IMR-90 (cell line): ENCODE measurements at regions not wholly inside any gene's neighbourhood (a gene's known extent, or its start where the extent isn't known, plus 50 kb on each side); places are given as distances from the start of the nearest gene placed in this dataset.

Experiments used
- ATAC-seq: fragments of 200-7000 bp; cut with Tn5 transposase; 2 replicates; pipeline ENCODE4 v1.9.1; 2020; ENCODE audit warnings: low read depth, mild to moderate bottlenecking, moderate library complexity
- BruUV-seq: library from RNA; stranded (reverse); fragments of 400-500 nt; replicated peaks from 2 replicates; lab custom pipeline; 2021; lab: Mats Ljungman, UMichigan
- CTCF ChIA-PET: fragments of 300-600 bp; formaldehyde crosslinking; extraction: SDS; loops from one replicate; lab custom pipeline; 2021; ENCODE audit warnings: antibody characterized with exemption; lab: Yijun Ruan, JAX
- POLR2A ChIA-PET: fragments of 300-600 bp; sonication (Branson Sonifier 250); formaldehyde crosslinking; loops from one replicate; lab custom pipeline; 2022; ENCODE audit warnings: antibody characterized with exemption; ENCODE audit not compliant: unreplicated experiment; lab: Charles Lee
- DNase-seq: peaks from one replicate; pipeline ENCODE4 v3.0.0; 2013
- H2AFZ ChIP-seq: replicated peaks from 2 replicates; pipeline ENCODE3; 2013; ENCODE audit warnings: low read length, mild to moderate bottlenecking; ENCODE audit not compliant: poor library complexity
- H2AK5ac ChIP-seq: 2 replicates; pipeline ENCODE4 v1.6.1; 2013; ENCODE audit warnings: low read depth, low read length, inconsistent platforms
- H2AK9ac ChIP-seq: replicated peaks from 2 replicates; pipeline ENCODE3; 2013; ENCODE audit warnings: mild to moderate bottlenecking, low read depth, low read length, moderate library complexity; ENCODE audit not compliant: poor library complexity
- H2BK120ac ChIP-seq: 2 replicates; pipeline ENCODE4 v1.6.1; 2013; ENCODE audit warnings: low read depth, low read length, inconsistent platforms
- H2BK15ac ChIP-seq: 3 replicates; pipeline ENCODE4 v1.6.1; 2013; ENCODE audit warnings: low read depth, low read length, inconsistent platforms
- H2BK20ac ChIP-seq: 2 replicates; pipeline ENCODE4 v1.6.1; 2013; ENCODE audit warnings: low read depth, mild to moderate bottlenecking, inconsistent platforms, low read length, moderate library complexity
- H2BK5ac ChIP-seq: 2 replicates; pipeline ENCODE4 v1.6.1; 2013; ENCODE audit warnings: mild to moderate bottlenecking, low read depth, low read length, inconsistent platforms; ENCODE audit not compliant: poor library complexity, severe bottlenecking
- H3K14ac ChIP-seq: replicated peaks from 2 replicates; pipeline ENCODE4 v1.6.1; 2013; ENCODE audit warnings: low read depth, low read length, inconsistent platforms
- H3K18ac ChIP-seq: 2 replicates; pipeline ENCODE4 v1.6.1; 2013; ENCODE audit warnings: low read depth, low read length, control low read depth
- H3K23ac ChIP-seq: 2 replicates; pipeline ENCODE4 v1.6.1; 2013; ENCODE audit warnings: low read depth, low read length, inconsistent platforms
- H3K27ac ChIP-seq: 2 replicates; pipeline ENCODE4 v1.5.1; 2013; ENCODE audit warnings: mild to moderate bottlenecking, control low read depth, low read length; ENCODE audit not compliant: insufficient read depth
- H3K27me3 ChIP-seq: 2 replicates; pipeline ENCODE4 v1.6.1; 2013; ENCODE audit warnings: low read length; ENCODE audit not compliant: control insufficient read depth, insufficient read depth
- H3K36me3 ChIP-seq: 2 replicates; pipeline ENCODE4 v1.6.1; 2013; ENCODE audit warnings: low read length, mixed read lengths; ENCODE audit not compliant: control insufficient read depth, insufficient read depth
- H3K4ac ChIP-seq: 2 replicates; pipeline ENCODE4 v1.6.1; 2013; ENCODE audit warnings: low read depth, low read length, inconsistent platforms
- H3K4me1 ChIP-seq: 2 replicates; pipeline ENCODE4 v1.6.1; 2013; ENCODE audit warnings: low read length, mixed read lengths; ENCODE audit not compliant: control insufficient read depth, insufficient read depth
- H3K4me2 ChIP-seq: 2 replicates; pipeline ENCODE4 v1.6.1; 2013; ENCODE audit warnings: low read depth, mild to moderate bottlenecking, control low read depth, low read length, moderate library complexity
- H3K4me3 ChIP-seq: 2 replicates; pipeline ENCODE4 v1.5.1; 2013; ENCODE audit warnings: low read depth, mild to moderate bottlenecking, control low read depth, low read length, moderate library complexity; ENCODE audit not compliant: insufficient read depth
- H3K56ac ChIP-seq: 2 replicates; pipeline ENCODE4 v1.6.1; 2013; ENCODE audit warnings: low read length, inconsistent platforms; ENCODE audit not compliant: insufficient read depth; ENCODE audit errors: extremely low read depth
- H3K79me1 ChIP-seq, 2 experiments: 2 replicates each; pipeline ENCODE4 v1.6.1; 2013; ENCODE audit warnings: low read length in 2 of 2, inconsistent platforms in 1 of 2, low read depth in 1 of 2
- H3K9ac ChIP-seq: 2 replicates; pipeline ENCODE4 v1.6.1; 2013; ENCODE audit warnings: low read depth, low read length, control low read depth
- H3K9me1 ChIP-seq: 2 replicates; pipeline ENCODE4 v1.6.1; 2013; ENCODE audit warnings: low read length, inconsistent platforms; ENCODE audit not compliant: insufficient read depth
- H3K9me3 ChIP-seq: 2 replicates; pipeline ENCODE4 v1.6.1; 2013; ENCODE audit warnings: low read length; ENCODE audit not compliant: control insufficient read depth, insufficient read depth
- H4K20me1 ChIP-seq: 2 replicates; pipeline ENCODE4 v1.6.1; 2013; ENCODE audit warnings: low read length, inconsistent platforms; ENCODE audit not compliant: insufficient read depth
- H4K5ac ChIP-seq: 2 replicates; pipeline ENCODE4 v1.6.1; 2013; ENCODE audit warnings: mild to moderate bottlenecking, low read depth, low read length, control low read depth
- H4K8ac ChIP-seq, 2 experiments: 2 replicates each; pipeline ENCODE4 v1.6.1; 2013; ENCODE audit warnings: low read depth in 2 of 2, low read length in 2 of 2, control low read depth in 1 of 2, inconsistent platforms in 1 of 2
- H4K91ac ChIP-seq: 2 replicates; pipeline ENCODE4 v1.6.1; 2013; ENCODE audit warnings: low read depth, low read length, inconsistent platforms; ENCODE audit not compliant: insufficient read depth
- CHD1 ChIP-seq: IDR thresholded peaks from 2 replicates; pipeline ENCODE4 v1.6.1; 2012; ENCODE audit warnings: low read depth, low read length, improper control_type of control experiment
- RAD21 ChIP-seq: IDR thresholded peaks from 2 replicates; pipeline ENCODE4 v1.6.1; 2012; ENCODE audit warnings: low read length, improper control_type of control experiment
- WGBS, 2 experiments: methylation state at CpG; one replicate each; pipeline versions ENCODE4 v1.1.5 to v1.1.7; 2013; ENCODE audit warnings: missing lambda C conversion rate in 2 of 2; ENCODE audit not compliant: insufficient read length in 1 of 2; ENCODE audit errors: extremely low coverage in 2 of 2; 5-methylcytosine and 5-hydroxymethylcytosine counted together
- dilution Hi-C: fragments of 300-500 bp; cut with HindIII; formaldehyde crosslinking; loops from one replicate; pipeline ENCODE4 v1.14.3; 2018; ENCODE audit warnings: low sequenced_read_pairs; ENCODE audit not compliant: unreplicated experiment
- in situ Hi-C: fragments of 300-500 bp; cut with MboI; formaldehyde crosslinking; loops from 3 replicates; pipeline ENCODE4 v1.14.3; 2019; ENCODE audit warnings: low sequenced_read_pairs, inconsistent platforms, mixed read lengths
- intact Hi-C: fragments of 100-400 bp; cut with micrococcal nuclease; formaldehyde crosslinking; loops from 2 replicates; pipeline ENCODE4 v1.10.0; 2022
- TF ChIP-seq, protein P1 (sequence below): conservative IDR thresholded peaks from 2 replicates; pipeline ENCODE4 v1.5.1; 2012; ENCODE audit warnings: mild to moderate bottlenecking, low read depth, low read length, improper control_type of control experiment

DNA sequence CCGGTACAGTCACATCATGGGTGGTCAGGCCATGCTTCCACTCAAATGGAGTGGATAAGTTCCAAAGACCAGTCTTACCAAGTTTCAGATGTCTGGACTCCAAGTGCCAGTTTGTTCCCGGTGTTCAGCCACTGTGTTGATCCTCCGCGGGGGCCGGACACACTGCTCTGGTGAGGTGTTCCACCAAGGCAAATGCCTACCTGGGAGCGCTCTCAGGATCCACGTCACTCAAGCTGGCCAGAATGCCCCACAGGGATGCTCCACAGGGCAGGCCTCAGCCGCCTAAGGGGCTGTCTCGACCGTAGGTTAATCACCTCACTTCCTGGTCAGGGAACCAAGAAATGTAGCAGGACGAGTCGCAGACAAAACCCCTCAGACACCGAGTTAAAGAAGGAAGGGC, 258.0 kb upstream of the GRID2 start:
- no peaks in the 10 kb centered on the region for H3K9me3 ChIP-seq
- TF ChIP-seq CHD1 (no peak), RAD21 (no peak)
- TF ChIP-seq, protein P1, sequence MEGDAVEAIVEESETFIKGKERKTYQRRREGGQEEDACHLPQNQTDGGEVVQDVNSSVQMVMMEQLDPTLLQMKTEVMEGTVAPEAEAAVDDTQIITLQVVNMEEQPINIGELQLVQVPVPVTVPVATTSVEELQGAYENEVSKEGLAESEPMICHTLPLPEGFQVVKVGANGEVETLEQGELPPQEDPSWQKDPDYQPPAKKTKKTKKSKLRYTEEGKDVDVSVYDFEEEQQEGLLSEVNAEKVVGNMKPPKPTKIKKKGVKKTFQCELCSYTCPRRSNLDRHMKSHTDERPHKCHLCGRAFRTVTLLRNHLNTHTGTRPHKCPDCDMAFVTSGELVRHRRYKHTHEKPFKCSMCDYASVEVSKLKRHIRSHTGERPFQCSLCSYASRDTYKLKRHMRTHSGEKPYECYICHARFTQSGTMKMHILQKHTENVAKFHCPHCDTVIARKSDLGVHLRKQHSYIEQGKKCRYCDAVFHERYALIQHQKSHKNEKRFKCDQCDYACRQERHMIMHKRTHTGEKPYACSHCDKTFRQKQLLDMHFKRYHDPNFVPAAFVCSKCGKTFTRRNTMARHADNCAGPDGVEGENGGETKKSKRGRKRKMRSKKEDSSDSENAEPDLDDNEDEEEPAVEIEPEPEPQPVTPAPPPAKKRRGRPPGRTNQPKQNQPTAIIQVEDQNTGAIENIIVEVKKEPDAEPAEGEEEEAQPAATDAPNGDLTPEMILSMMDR: no peak
- no peak for DNase-seq
- no peak overlapping the region for H3K4ac ChIP-seq
- H3K56ac ChIP-seq: no peak overlapping the region
- no peak overlapping the region for H4K5ac ChIP-seq
- H3K4me3 ChIP-seq: no peak overlapping the region
- no peak overlapping the region for H2BK15ac ChIP-seq
- H2AK5ac ChIP-seq: no peak overlapping the region
- intact Hi-C loops: no loop called here
- no peak overlapping the region for H3K4me2 ChIP-seq
- no peak overlapping the region for H3K14ac ChIP-seq
- H2BK5ac ChIP-seq: no peak overlapping the region
- 80% methylated on average over 3 of the region's 13 CpGs; no CpG with 5 or more reads in 1 of the 2 experiments for WGBS, 2 experiments
- no peak for ATAC-seq
- H3K9ac ChIP-seq: no peak overlapping the region
- no TSS peak for BruUV-seq
- H3K9me1 ChIP-seq: no peaks in the 10 kb centered on the region
- no peak overlapping the region for H2BK20ac ChIP-seq
- H3K27ac ChIP-seq: no peak overlapping the region
- no peak overlapping the region for H4K91ac ChIP-seq
- no peak overlapping the region for H4K8ac ChIP-seq
- CTCF ChIA-PET: no interaction called here
- in situ Hi-C loops: no loop called here
- H3K4me1 ChIP-seq: no peaks in the 10 kb centered on the region
- no peak overlapping the region for H2BK120ac ChIP-seq
- H3K36me3 ChIP-seq: no peaks in the 10 kb centered on the region
- no peak overlapping the region for H3K23ac ChIP-seq
- no peaks in the 10 kb centered on the region for H4K20me1 ChIP-seq
- no peak overlapping the region for H3K18ac ChIP-seq
- H2AFZ ChIP-seq: no peak overlapping the region
- H3K27me3 ChIP-seq: no peaks in the 10 kb centered on the region
- POLR2A ChIA-PET: no interaction called here
- dilution Hi-C loops: no loop called here
- no peak overlapping the region for H2AK9ac ChIP-seq
- no peaks in the 10 kb centered on the region for H3K79me1 ChIP-seq
